SK-N-SH (cell line): ENCODE measurements at regions not wholly inside any gene's neighbourhood (a gene's known extent, or its start where the extent isn't known, plus 50 kb on each side); places are given as distances from the start of the nearest gene placed in this dataset.

Source experiments
- CTCF ChIP-seq: fragments of 200-600 bp; sonication (generic); IDR thresholded peaks from 2 replicates; pipeline ENCODE4 v1.6.1; 2017; ENCODE audit warnings: antibody characterized with exemption, mild to moderate bottlenecking, moderate library complexity
- ELF1 ChIP-seq: IDR thresholded peaks from 2 replicates; pipeline ENCODE4 v1.4.0; 2012
- EP300 ChIP-seq, 2 experiments: IDR thresholded peaks; 2 replicates each; pipeline versions ENCODE4 v1.4.0 to v1.6.1; 2012; ENCODE audit warnings: borderline replicate concordance in 1 of 2, low read depth in 1 of 2, low read length in 1 of 2
- FOSL2 ChIP-seq: IDR thresholded peaks from 2 replicates; pipeline ENCODE4 v1.4.0; 2012; ENCODE audit warnings: low read depth, mild to moderate bottlenecking, moderate library complexity, borderline replicate concordance
- JUND ChIP-seq: IDR thresholded peaks from 2 replicates; pipeline ENCODE4 v1.4.0; 2012
- MXI1 ChIP-seq: IDR thresholded peaks from 2 replicates; pipeline ENCODE4 v1.6.1; 2012; ENCODE audit warnings: mild to moderate bottlenecking, low read depth, low read length, improper control_type of control experiment
- NRF1 ChIP-seq: IDR thresholded peaks from 2 replicates; pipeline ENCODE4 v1.6.1; 2012; ENCODE audit warnings: low read depth, mild to moderate bottlenecking, low read length
- PBX3 ChIP-seq: IDR thresholded peaks from 2 replicates; pipeline ENCODE4; 2012
- POLR2AphosphoS5 ChIP-seq: IDR thresholded peaks from 2 replicates; pipeline ENCODE4 v1.6.1; 2012; ENCODE audit warnings: low read depth, low read length
- RAD21 ChIP-seq: IDR thresholded peaks from 2 replicates; pipeline ENCODE4 v1.6.1; 2012; ENCODE audit warnings: mild to moderate bottlenecking, low read length
- REST ChIP-seq: IDR thresholded peaks from 2 replicates; pipeline ENCODE4 v1.6.1; 2012; ENCODE audit warnings: mild to moderate bottlenecking, low read depth, low read length, moderate library complexity
- TCF12 ChIP-seq: IDR thresholded peaks from 2 replicates; pipeline ENCODE4 v1.4.0; 2012
- USF2 ChIP-seq: fragments of 150-350 bp; IDR thresholded peaks from 2 replicates; pipeline ENCODE4 v1.6.1; 2017; ENCODE audit warnings: antibody characterized with exemption, low read length, low read depth, borderline replicate concordance

- no peak for TF ChIP-seq MXI1
- TF ChIP-seq POLR2AphosphoS5: no peak
- no peak for TF ChIP-seq CTCF
- TF ChIP-seq NRF1: no peak
- no peak for TF ChIP-seq TCF12
- no peak for TF ChIP-seq REST
- no peak for TF ChIP-seq JUND
- TF ChIP-seq RAD21: no peak
- TF ChIP-seq EP300 (IDR thresholded peaks at IDR 0.05; ENCODE audit: borderline replicate concordance in 1 of 2, low read depth in 1 of 2, low read length in 1 of 2): no peak
- no peak for TF ChIP-seq ELF1
- TF ChIP-seq PBX3: no peak
- no peak for TF ChIP-seq FOSL2
- no peak for TF ChIP-seq USF2
These were observed 386.8 kb downstream of the TRIM36 start for GRCh38 chr5:114782869-114783268.
